ENCODE measurements at regions not wholly inside any gene's neighbourhood (a gene's known extent, or its start where the extent isn't known, plus 50 kb on each side); places are given as distances from the start of the nearest gene placed in this dataset.
"Not testable (repeated sequence)": the region's sequence is repeated elsewhere in the genome, so short reads cannot be mapped to it uniquely, and the experiment has no call there.

- no peak for DNase-seq
Measured at GRCh38 chr12:127133675-127134335, 1133.2 kb upstream of the TMEM132C start.

GRCh38 chr12:127140864-127141484 lies 1126.0 kb upstream of the TMEM132C start:
- not testable (repeated sequence) for DNase-seq

- DNase-seq = no peak
Measured at GRCh38 chr12:127143020-127143419, 1124.0 kb upstream of the TMEM132C start.

GRCh38 chr12:127144770-127145169 lies 1122.2 kb upstream of the TMEM132C start:
- DNase-seq = no peak

GRCh38 chr12:127145241-127145928 lies 1121.6 kb upstream of the TMEM132C start:
- no peak for DNase-seq

GRCh38 chr12:127145929-127146789 lies 1120.8 kb upstream of the TMEM132C start:
- DNase-seq = no peak

GRCh38 chr12:127146991-127147718 lies 1119.8 kb upstream of the TMEM132C start:
- DNase-seq = no peak

- no peak for DNase-seq
Measured at GRCh38 chr12:127147724-127148123, 1119.2 kb upstream of the TMEM132C start.

- DNase-seq = no peak
Measured at GRCh38 chr12:127148318-127148717, 1118.7 kb upstream of the TMEM132C start.

GRCh38 chr12:127149226-127149964 lies 1117.6 kb upstream of the TMEM132C start:
- DNase-seq = no peak

- DNase-seq = no peak
Measured at GRCh38 chr12:127150028-127150427, 1116.9 kb upstream of the TMEM132C start.

- no peak for DNase-seq
Measured at GRCh38 chr12:127150479-127150878, 1116.5 kb upstream of the TMEM132C start.

GRCh38 chr12:127150956-127151355 lies 1116.0 kb upstream of the TMEM132C start:
- DNase-seq = no peak

- no peak for DNase-seq
Measured at GRCh38 chr12:127153996-127154395, 1113.0 kb upstream of the TMEM132C start.

- not testable (repeated sequence) for DNase-seq
Measured at GRCh38 chr12:127154830-127155229, 1112.1 kb upstream of the TMEM132C start.

- DNase-seq = not testable (repeated sequence)
Measured at GRCh38 chr12:127155935-127156619, 1110.9 kb upstream of the TMEM132C start.

- DNase-seq = not testable (repeated sequence)
Measured at GRCh38 chr12:127157501-127158366, 1109.2 kb upstream of the TMEM132C start.

GRCh38 chr12:127158385-127159061 lies 1108.4 kb upstream of the TMEM132C start:
- DNase-seq = no peak

- no peak for DNase-seq
Measured at GRCh38 chr12:127161466-127161865, 1105.5 kb upstream of the TMEM132C start.
